IMR-90 (cell line): ENCODE measurements at regions not wholly inside any gene's neighbourhood (a gene's known extent, or its start where the extent isn't known, plus 50 kb on each side); places are given as distances from the start of the nearest gene placed in this dataset.

ENCODE experiments used
- ATAC-seq: fragments of 200-7000 bp; cut with Tn5 transposase; 2 replicates; pipeline ENCODE4 v1.9.1; 2020; ENCODE audit warnings: low read depth, mild to moderate bottlenecking, moderate library complexity
- BruUV-seq: library from RNA; stranded (reverse); fragments of 400-500 nt; replicated peaks from 2 replicates; lab custom pipeline; 2021; lab: Mats Ljungman, UMichigan
- CTCF ChIA-PET: fragments of 300-600 bp; formaldehyde crosslinking; extraction: SDS; loops from one replicate; lab custom pipeline; 2021; ENCODE audit warnings: antibody characterized with exemption; lab: Yijun Ruan, JAX
- POLR2A ChIA-PET: fragments of 300-600 bp; sonication (Branson Sonifier 250); formaldehyde crosslinking; loops from one replicate; lab custom pipeline; 2022; ENCODE audit warnings: antibody characterized with exemption; ENCODE audit not compliant: unreplicated experiment; lab: Charles Lee
- DNase-seq: peaks from one replicate; pipeline ENCODE4 v3.0.0; 2013
- H2AFZ ChIP-seq: replicated peaks from 2 replicates; pipeline ENCODE3; 2013; ENCODE audit warnings: low read length, mild to moderate bottlenecking; ENCODE audit not compliant: poor library complexity
- H2AK5ac ChIP-seq: 2 replicates; pipeline ENCODE4 v1.6.1; 2013; ENCODE audit warnings: low read depth, low read length, inconsistent platforms
- H2AK9ac ChIP-seq: replicated peaks from 2 replicates; pipeline ENCODE3; 2013; ENCODE audit warnings: mild to moderate bottlenecking, low read depth, low read length, moderate library complexity; ENCODE audit not compliant: poor library complexity
- H2BK120ac ChIP-seq: 2 replicates; pipeline ENCODE4 v1.6.1; 2013; ENCODE audit warnings: low read depth, low read length, inconsistent platforms
- H2BK15ac ChIP-seq: 3 replicates; pipeline ENCODE4 v1.6.1; 2013; ENCODE audit warnings: low read depth, low read length, inconsistent platforms
- H2BK20ac ChIP-seq: 2 replicates; pipeline ENCODE4 v1.6.1; 2013; ENCODE audit warnings: low read depth, mild to moderate bottlenecking, inconsistent platforms, low read length, moderate library complexity
- H2BK5ac ChIP-seq: 2 replicates; pipeline ENCODE4 v1.6.1; 2013; ENCODE audit warnings: mild to moderate bottlenecking, low read depth, low read length, inconsistent platforms; ENCODE audit not compliant: poor library complexity, severe bottlenecking
- H3K14ac ChIP-seq: replicated peaks from 2 replicates; pipeline ENCODE4 v1.6.1; 2013; ENCODE audit warnings: low read depth, low read length, inconsistent platforms
- H3K18ac ChIP-seq: 2 replicates; pipeline ENCODE4 v1.6.1; 2013; ENCODE audit warnings: low read depth, low read length, control low read depth
- H3K23ac ChIP-seq: 2 replicates; pipeline ENCODE4 v1.6.1; 2013; ENCODE audit warnings: low read depth, low read length, inconsistent platforms
- H3K27ac ChIP-seq: 2 replicates; pipeline ENCODE4 v1.5.1; 2013; ENCODE audit warnings: mild to moderate bottlenecking, control low read depth, low read length; ENCODE audit not compliant: insufficient read depth
- H3K27me3 ChIP-seq: 2 replicates; pipeline ENCODE4 v1.6.1; 2013; ENCODE audit warnings: low read length; ENCODE audit not compliant: control insufficient read depth, insufficient read depth
- H3K36me3 ChIP-seq: 2 replicates; pipeline ENCODE4 v1.6.1; 2013; ENCODE audit warnings: low read length, mixed read lengths; ENCODE audit not compliant: control insufficient read depth, insufficient read depth
- H3K4ac ChIP-seq: 2 replicates; pipeline ENCODE4 v1.6.1; 2013; ENCODE audit warnings: low read depth, low read length, inconsistent platforms
- H3K4me1 ChIP-seq: 2 replicates; pipeline ENCODE4 v1.6.1; 2013; ENCODE audit warnings: low read length, mixed read lengths; ENCODE audit not compliant: control insufficient read depth, insufficient read depth
- H3K4me2 ChIP-seq: 2 replicates; pipeline ENCODE4 v1.6.1; 2013; ENCODE audit warnings: low read depth, mild to moderate bottlenecking, control low read depth, low read length, moderate library complexity
- H3K4me3 ChIP-seq: 2 replicates; pipeline ENCODE4 v1.5.1; 2013; ENCODE audit warnings: low read depth, mild to moderate bottlenecking, control low read depth, low read length, moderate library complexity; ENCODE audit not compliant: insufficient read depth
- H3K56ac ChIP-seq: 2 replicates; pipeline ENCODE4 v1.6.1; 2013; ENCODE audit warnings: low read length, inconsistent platforms; ENCODE audit not compliant: insufficient read depth; ENCODE audit errors: extremely low read depth
- H3K79me1 ChIP-seq, 2 experiments: 2 replicates each; pipeline ENCODE4 v1.6.1; 2013; ENCODE audit warnings: low read length in 2 of 2, inconsistent platforms in 1 of 2, low read depth in 1 of 2
- H3K9ac ChIP-seq: 2 replicates; pipeline ENCODE4 v1.6.1; 2013; ENCODE audit warnings: low read depth, low read length, control low read depth
- H3K9me1 ChIP-seq: 2 replicates; pipeline ENCODE4 v1.6.1; 2013; ENCODE audit warnings: low read length, inconsistent platforms; ENCODE audit not compliant: insufficient read depth
- H3K9me3 ChIP-seq: 2 replicates; pipeline ENCODE4 v1.6.1; 2013; ENCODE audit warnings: low read length; ENCODE audit not compliant: control insufficient read depth, insufficient read depth
- H4K20me1 ChIP-seq: 2 replicates; pipeline ENCODE4 v1.6.1; 2013; ENCODE audit warnings: low read length, inconsistent platforms; ENCODE audit not compliant: insufficient read depth
- H4K5ac ChIP-seq: 2 replicates; pipeline ENCODE4 v1.6.1; 2013; ENCODE audit warnings: mild to moderate bottlenecking, low read depth, low read length, control low read depth
- H4K8ac ChIP-seq, 2 experiments: 2 replicates each; pipeline ENCODE4 v1.6.1; 2013; ENCODE audit warnings: low read depth in 2 of 2, low read length in 2 of 2, control low read depth in 1 of 2, inconsistent platforms in 1 of 2
- H4K91ac ChIP-seq: 2 replicates; pipeline ENCODE4 v1.6.1; 2013; ENCODE audit warnings: low read depth, low read length, inconsistent platforms; ENCODE audit not compliant: insufficient read depth
- BHLHE40 ChIP-seq: fragments of 150-350 bp; IDR thresholded peaks from 2 replicates; pipeline ENCODE4 v1.6.1; 2016; ENCODE audit warnings: mild to moderate bottlenecking, low read depth, low read length
- CEBPB ChIP-seq: IDR thresholded peaks from 2 replicates; pipeline ENCODE4 v1.6.1; 2012; ENCODE audit warnings: low read depth, low read length, improper control_type of control experiment
- CHD1 ChIP-seq: IDR thresholded peaks from 2 replicates; pipeline ENCODE4 v1.6.1; 2012; ENCODE audit warnings: low read depth, low read length, improper control_type of control experiment
- FOS ChIP-seq: fragments of 150-350 bp; IDR thresholded peaks from 2 replicates; pipeline ENCODE4 v1.6.1; 2016; ENCODE audit warnings: low read depth, low read length
- MAFK ChIP-seq: IDR thresholded peaks from 2 replicates; pipeline ENCODE4 v1.6.1; 2012; ENCODE audit warnings: low read depth, low read length, improper control_type of control experiment
- MAZ ChIP-seq: IDR thresholded peaks from 2 replicates; pipeline ENCODE4 v1.6.1; 2012; ENCODE audit warnings: low read depth, mild to moderate bottlenecking, low read length, improper control_type of control experiment, moderate library complexity, borderline replicate concordance
- MXI1 ChIP-seq: IDR thresholded peaks from 2 replicates; pipeline ENCODE4 v1.6.1; 2012; ENCODE audit warnings: low read depth, mild to moderate bottlenecking, low read length, moderate library complexity, borderline replicate concordance
- NFE2L2 ChIP-seq: fragments of 150-350 bp; IDR thresholded peaks from 2 replicates; pipeline ENCODE4 v1.6.1; 2016; ENCODE audit warnings: low read depth, mild to moderate bottlenecking, low read length
- POLR2A ChIP-seq: IDR thresholded peaks from 2 replicates; pipeline ENCODE4 v1.6.1; 2012; ENCODE audit warnings: mild to moderate bottlenecking, low read depth, low read length
- RAD21 ChIP-seq: IDR thresholded peaks from 2 replicates; pipeline ENCODE4 v1.6.1; 2012; ENCODE audit warnings: low read length, improper control_type of control experiment
- RCOR1 ChIP-seq: IDR thresholded peaks from 2 replicates; pipeline ENCODE4 v1.6.1; 2012; ENCODE audit warnings: mild to moderate bottlenecking, low read length, improper control_type of control experiment; ENCODE audit not compliant: insufficient replicate concordance
- RFX5 ChIP-seq: IDR thresholded peaks from 2 replicates; pipeline ENCODE4 v1.8.0; 2012; ENCODE audit warnings: low read depth, mild to moderate bottlenecking, low read length, moderate library complexity
- SMC3 ChIP-seq: fragments of 150-350 bp; IDR thresholded peaks from 2 replicates; pipeline ENCODE4 v1.6.1; 2016; ENCODE audit warnings: low read depth, mild to moderate bottlenecking, antibody characterized with exemption, low read length, moderate library complexity
- WGBS, 2 experiments: methylation state at CpG; one replicate each; pipeline versions ENCODE4 v1.1.5 to v1.1.7; 2013; ENCODE audit warnings: missing lambda C conversion rate in 2 of 2; ENCODE audit not compliant: insufficient read length in 1 of 2; ENCODE audit errors: extremely low coverage in 2 of 2; 5-methylcytosine and 5-hydroxymethylcytosine counted together
- dilution Hi-C: fragments of 300-500 bp; cut with HindIII; formaldehyde crosslinking; loops from one replicate; pipeline ENCODE4 v1.14.3; 2018; ENCODE audit warnings: low sequenced_read_pairs; ENCODE audit not compliant: unreplicated experiment
- in situ Hi-C: fragments of 300-500 bp; cut with MboI; formaldehyde crosslinking; loops from 3 replicates; pipeline ENCODE4 v1.14.3; 2019; ENCODE audit warnings: low sequenced_read_pairs, inconsistent platforms, mixed read lengths
- intact Hi-C: fragments of 100-400 bp; cut with micrococcal nuclease; formaldehyde crosslinking; loops from 2 replicates; pipeline ENCODE4 v1.10.0; 2022
- TF ChIP-seq, protein P1 (sequence below): fragments of 150-350 bp; IDR thresholded peaks from 2 replicates; pipeline ENCODE4 v1.6.1; 2016; ENCODE audit warnings: low read depth, mild to moderate bottlenecking, low read length, moderate library complexity, borderline replicate concordance
- TF ChIP-seq, protein P2 (sequence below): conservative IDR thresholded peaks from 2 replicates; pipeline ENCODE4 v1.5.1; 2012; ENCODE audit warnings: mild to moderate bottlenecking, low read depth, low read length, improper control_type of control experiment
- TF ChIP-seq, protein P3 (sequence below): fragments of 150-350 bp; IDR thresholded peaks from 2 replicates; pipeline ENCODE4 v1.6.1; 2017; ENCODE audit warnings: mild to moderate bottlenecking, antibody characterized with exemption, low read length, low read depth

DNA sequence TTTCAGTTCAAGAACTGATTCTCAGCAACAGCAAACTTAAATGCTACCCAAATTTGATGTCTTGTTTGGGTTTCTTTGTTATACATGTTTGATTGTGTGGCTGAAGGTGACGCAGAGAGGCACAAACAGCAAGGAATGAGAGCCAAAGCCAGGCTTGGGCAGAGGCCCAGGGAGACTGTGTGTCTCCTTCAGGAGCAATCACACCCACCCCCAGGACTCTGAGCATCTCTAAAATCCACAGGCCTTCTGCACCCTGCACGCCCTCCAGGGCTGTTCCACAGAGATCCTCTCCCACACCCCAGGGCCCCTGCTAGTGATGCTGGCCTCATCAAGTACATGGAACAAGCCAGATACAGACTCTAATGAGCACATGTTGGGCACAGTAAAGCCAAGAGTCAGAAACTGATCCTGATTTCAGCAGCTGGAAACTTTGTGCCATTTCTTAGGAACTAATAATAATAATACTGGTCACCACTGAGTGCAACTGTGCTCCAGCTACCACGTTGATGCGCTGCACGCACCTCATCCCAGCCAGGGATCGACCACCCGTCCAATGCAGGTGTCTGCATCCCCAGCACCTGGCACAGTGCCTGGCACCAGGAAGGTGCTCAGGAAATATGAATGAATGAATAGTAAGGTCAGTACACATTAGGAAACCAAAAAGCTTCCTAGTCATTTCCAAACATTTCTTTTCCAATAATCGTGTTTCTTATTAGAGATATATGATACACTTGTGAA, 54.6 kb upstream of the TCF7 start:
- Histone ChIP-seq H4K5ac (no peak overlapping the region), H3K4me1 (no peaks in the 10 kb centered on the region), H2AFZ (no peak overlapping the region), H3K4me3 (no peak overlapping the region), H3K4ac (no peak overlapping the region), H3K27ac (no peak overlapping the region), H3K23ac (no peak overlapping the region), H4K20me1 (no peaks in the 10 kb centered on the region), H4K8ac (no peak overlapping the region), H3K56ac (no peak overlapping the region), H3K9me1 (0 out of 2 replicates have a peak, but pooled peaks cover 3% of the 10 kb centered on the region), H2BK120ac (no peak overlapping the region), H3K14ac (no peak overlapping the region), H2AK9ac (no peak overlapping the region), H2AK5ac (no peak overlapping the region), H3K27me3 (peaks cover 15% of the 10 kb centered on the region), H3K79me1 (no peaks in the 10 kb centered on the region), H3K9ac (no peak overlapping the region), H3K9me3 (no peaks in the 10 kb centered on the region), H2BK20ac (no peak overlapping the region), H3K36me3 (no peaks in the 10 kb centered on the region), H2BK5ac (no peak overlapping the region), H2BK15ac (no peak overlapping the region), H4K91ac (no peak overlapping the region), H3K18ac (no peak overlapping the region), H3K4me2 (no peak overlapping the region)
- dilution Hi-C loops (no loop called here), intact Hi-C loops (no loop called here), in situ Hi-C loops (no loop called here)
- BruUV-seq, result no TSS peak
- ChIA-PET CTCF (interaction anchor here (0.6 kb wide), 1 partner anchor 30 kb away, joined by 4 read pairs; no protein-coding TSS in a partner anchor), POLR2A (no interaction called here)
- TF ChIP-seq RCOR1, result no peak
- no peak for TF ChIP-seq BHLHE40
- no peak for TF ChIP-seq CHD1
- TF ChIP-seq, protein P1, sequence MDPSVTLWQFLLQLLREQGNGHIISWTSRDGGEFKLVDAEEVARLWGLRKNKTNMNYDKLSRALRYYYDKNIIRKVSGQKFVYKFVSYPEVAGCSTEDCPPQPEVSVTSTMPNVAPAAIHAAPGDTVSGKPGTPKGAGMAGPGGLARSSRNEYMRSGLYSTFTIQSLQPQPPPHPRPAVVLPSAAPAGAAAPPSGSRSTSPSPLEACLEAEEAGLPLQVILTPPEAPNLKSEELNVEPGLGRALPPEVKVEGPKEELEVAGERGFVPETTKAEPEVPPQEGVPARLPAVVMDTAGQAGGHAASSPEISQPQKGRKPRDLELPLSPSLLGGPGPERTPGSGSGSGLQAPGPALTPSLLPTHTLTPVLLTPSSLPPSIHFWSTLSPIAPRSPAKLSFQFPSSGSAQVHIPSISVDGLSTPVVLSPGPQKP, result no peak
- TF ChIP-seq, protein P2, sequence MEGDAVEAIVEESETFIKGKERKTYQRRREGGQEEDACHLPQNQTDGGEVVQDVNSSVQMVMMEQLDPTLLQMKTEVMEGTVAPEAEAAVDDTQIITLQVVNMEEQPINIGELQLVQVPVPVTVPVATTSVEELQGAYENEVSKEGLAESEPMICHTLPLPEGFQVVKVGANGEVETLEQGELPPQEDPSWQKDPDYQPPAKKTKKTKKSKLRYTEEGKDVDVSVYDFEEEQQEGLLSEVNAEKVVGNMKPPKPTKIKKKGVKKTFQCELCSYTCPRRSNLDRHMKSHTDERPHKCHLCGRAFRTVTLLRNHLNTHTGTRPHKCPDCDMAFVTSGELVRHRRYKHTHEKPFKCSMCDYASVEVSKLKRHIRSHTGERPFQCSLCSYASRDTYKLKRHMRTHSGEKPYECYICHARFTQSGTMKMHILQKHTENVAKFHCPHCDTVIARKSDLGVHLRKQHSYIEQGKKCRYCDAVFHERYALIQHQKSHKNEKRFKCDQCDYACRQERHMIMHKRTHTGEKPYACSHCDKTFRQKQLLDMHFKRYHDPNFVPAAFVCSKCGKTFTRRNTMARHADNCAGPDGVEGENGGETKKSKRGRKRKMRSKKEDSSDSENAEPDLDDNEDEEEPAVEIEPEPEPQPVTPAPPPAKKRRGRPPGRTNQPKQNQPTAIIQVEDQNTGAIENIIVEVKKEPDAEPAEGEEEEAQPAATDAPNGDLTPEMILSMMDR, result no peak
- TF ChIP-seq SMC3, result no peak
- TF ChIP-seq MAZ, result no peak
- no peak for TF ChIP-seq FOS
- TF ChIP-seq CEBPB, result no peak
- no peak for TF ChIP-seq RFX5
- no peak for TF ChIP-seq POLR2A
- TF ChIP-seq, protein P3, sequence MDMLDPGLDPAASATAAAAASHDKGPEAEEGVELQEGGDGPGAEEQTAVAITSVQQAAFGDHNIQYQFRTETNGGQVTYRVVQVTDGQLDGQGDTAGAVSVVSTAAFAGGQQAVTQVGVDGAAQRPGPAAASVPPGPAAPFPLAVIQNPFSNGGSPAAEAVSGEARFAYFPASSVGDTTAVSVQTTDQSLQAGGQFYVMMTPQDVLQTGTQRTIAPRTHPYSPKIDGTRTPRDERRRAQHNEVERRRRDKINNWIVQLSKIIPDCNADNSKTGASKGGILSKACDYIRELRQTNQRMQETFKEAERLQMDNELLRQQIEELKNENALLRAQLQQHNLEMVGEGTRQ, result no peak
- TF ChIP-seq MXI1, result no peak
- no peak for TF ChIP-seq RAD21
- no peak for TF ChIP-seq NFE2L2
- TF ChIP-seq MAFK, result no peak
- WGBS, 2 experiments, result no CpG with 5 or more reads among the region's 8 CpGs
- DNase-seq (no peak), ATAC-seq (no peak)
